ENCODE measurements at regions not wholly inside any gene's neighbourhood (a gene's known extent, or its start where the extent isn't known, plus 50 kb on each side); places are given as distances from the start of the nearest gene placed in this dataset.
"Not testable (repeated sequence)": the region's sequence is repeated elsewhere in the genome, so short reads cannot be mapped to it uniquely, and the experiment has no call there.

DNA sequence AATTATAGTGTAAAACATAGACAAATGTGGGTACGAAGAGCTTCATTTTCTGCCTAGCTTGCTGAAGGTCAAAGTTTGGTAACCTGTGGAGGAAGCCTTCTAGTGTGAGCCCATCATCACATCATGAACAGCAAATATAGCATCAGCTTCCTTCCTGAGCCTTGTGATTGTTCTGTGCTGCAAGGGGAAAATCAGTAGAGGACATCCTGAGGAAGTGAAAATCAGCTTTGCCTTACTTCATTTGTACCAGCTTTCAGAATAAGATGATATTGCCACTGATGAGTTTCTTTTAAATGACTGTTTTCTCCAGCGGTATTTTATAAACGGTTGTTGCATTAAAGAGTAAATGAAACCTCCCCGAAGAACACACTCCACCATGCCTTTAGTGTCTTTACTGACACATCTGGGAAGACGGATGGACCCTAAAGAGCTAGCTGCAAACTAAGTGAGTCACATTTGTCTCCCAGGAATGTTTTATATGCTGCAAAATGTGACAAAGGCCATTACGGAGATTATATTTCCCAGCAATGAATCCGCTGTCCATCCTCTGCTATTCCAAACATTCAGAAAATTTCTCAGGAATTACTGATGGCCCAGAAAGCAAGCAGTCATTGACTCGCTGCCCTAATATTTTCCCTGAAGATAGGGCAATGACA, 1272.8 kb downstream of the SUCLG1 start:
- ATAC-seq (replicated peaks) (no peak), DNase-seq (no peak)
- Mint-ChIP-seq H3K4me3 (no peak overlapping the region), H3K27ac (no peak overlapping the region), H3K4me1 (no peaks in the 10 kb centered on the region), H3K9me3 (peaks cover 0 to 7% of the 10 kb centered on the region in 2 donors), H3K27me3 (no peaks in the 10 kb centered on the region), H3K36me3 (no peaks in the 10 kb centered on the region)

DNA sequence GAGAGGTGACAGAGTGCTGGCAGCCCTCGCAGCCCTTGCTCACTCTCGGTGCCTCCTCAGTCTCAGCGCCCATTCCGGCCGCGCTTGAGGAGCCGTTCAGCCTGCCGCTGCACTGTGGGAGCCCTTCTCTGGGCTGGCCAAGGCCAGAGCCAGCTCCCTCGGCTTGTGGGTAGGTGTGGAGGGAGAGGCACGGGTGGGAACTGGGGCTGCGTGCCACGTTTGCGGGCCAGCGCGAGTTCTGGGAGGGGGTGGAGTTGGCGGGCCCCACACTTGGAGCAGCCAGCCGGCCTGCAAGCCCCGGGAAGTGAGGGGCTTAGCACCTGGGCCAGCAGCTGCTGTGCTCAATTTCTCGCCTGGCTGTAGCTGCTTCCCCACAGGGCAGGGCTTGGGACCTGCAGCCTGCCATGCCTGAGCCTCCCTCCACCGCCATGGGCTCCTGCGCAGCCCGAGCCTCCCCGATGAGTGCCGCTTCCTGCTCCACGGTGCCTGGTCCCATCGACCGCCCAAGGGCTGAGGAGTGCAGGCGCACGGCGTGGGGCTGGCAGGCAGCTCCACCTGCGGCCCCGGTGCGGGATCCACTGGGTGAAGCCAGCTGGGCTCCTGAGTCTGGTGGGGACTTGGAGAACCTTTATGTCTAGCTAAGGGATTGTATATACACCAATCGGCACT, 1278.1 kb downstream of the SUCLG1 start:
- H3K27me3 Mint-ChIP-seq; H3K4me1 Mint-ChIP-seq; H3K27ac Mint-ChIP-seq; DNase-seq; H3K4me3 Mint-ChIP-seq; ATAC-seq (replicated peaks); H3K9me3 Mint-ChIP-seq; H3K36me3 Mint-ChIP-seq: not testable (repeated sequence)

DNA sequence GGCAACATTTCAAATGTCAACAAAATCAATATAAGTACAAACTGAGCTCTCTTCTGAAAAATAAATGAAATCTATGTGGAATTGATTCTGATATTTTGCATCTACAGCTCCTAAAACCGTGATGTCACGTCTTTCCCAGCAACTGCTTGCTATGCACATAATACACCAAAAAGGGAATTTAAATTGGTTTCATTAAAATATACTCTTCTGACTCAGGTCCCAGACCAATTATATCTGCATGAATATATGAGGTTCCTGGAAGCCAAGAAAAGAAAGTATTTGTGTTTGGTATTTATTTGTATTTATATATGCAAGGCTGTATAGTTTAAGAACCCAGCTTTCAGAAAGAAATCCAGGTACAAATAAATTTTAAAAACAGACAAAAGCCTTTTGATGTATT, 1282.5 kb downstream of the SUCLG1 start:
- no peak for DNase-seq
- Mint-ChIP-seq H3K9me3 (no peaks in the 10 kb centered on the region), H3K36me3 (no peaks in the 10 kb centered on the region), H3K27me3 (no peaks in the 10 kb centered on the region), H3K4me3 (no peak overlapping the region), H3K4me1 (no peaks in the 10 kb centered on the region), H3K27ac (no peak overlapping the region)
- no peak for ATAC-seq (replicated peaks)

DNA sequence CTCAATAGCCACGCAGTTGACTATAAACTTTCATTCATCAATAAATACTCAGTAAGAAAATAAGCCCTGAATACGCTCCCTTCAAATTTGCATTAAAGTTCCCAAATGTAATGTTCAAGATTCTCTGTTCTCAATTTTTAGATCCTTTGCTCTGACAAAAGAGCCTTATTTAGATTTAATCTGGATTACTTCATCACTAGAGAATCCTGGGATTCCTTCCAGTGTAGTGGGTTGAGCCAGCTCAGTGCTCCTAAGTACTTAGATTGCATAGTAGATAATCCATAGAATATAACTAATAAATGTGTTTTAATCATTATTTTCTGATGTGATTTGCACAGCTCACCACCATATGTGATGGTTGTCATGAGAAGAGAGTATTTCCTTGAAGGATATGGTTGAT, 1286.2 kb downstream of the SUCLG1 start:
- H3K4me3 Mint-ChIP-seq, result no peak overlapping the region
- no peaks in the 10 kb centered on the region for H3K4me1 Mint-ChIP-seq
- H3K36me3 Mint-ChIP-seq, result no peaks in the 10 kb centered on the region
- no peaks in the 10 kb centered on the region for H3K27me3 Mint-ChIP-seq
- ATAC-seq (replicated peaks) (no peak), DNase-seq (no peak)
- H3K27ac Mint-ChIP-seq, result no peak overlapping the region
- H3K9me3 Mint-ChIP-seq, result peaks cover 4% of the 10 kb centered on the region in 2 donors

DNA sequence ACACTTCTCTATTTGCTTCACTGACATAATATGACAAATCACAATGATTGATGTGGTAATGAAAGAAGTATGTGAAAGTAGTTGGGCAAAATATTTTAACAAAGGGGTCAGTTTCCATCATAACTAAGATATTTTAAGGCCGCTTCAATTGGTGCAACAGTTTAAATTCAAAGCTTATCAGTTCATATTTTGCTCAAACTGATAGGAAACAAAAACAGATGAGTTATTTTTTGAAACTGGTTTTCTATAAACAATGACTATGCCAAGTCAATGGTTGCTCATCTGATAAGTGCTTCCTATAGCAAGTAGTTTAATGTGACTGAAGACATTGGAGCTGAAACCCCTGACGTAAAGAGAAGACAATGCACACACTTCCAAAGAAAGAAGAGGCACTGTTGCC, 1290.7 kb downstream of the SUCLG1 start:
- Mint-ChIP-seq H3K27ac (no peak overlapping the region), H3K36me3 (no peaks in the 10 kb centered on the region), H3K27me3 (no peaks in the 10 kb centered on the region), H3K4me1 (no peaks in the 10 kb centered on the region), H3K9me3 (peaks cover 4% of the 10 kb centered on the region in 2 donors), H3K4me3 (no peak overlapping the region)
- ATAC-seq (replicated peaks) (no peak), DNase-seq (no peak)

DNA sequence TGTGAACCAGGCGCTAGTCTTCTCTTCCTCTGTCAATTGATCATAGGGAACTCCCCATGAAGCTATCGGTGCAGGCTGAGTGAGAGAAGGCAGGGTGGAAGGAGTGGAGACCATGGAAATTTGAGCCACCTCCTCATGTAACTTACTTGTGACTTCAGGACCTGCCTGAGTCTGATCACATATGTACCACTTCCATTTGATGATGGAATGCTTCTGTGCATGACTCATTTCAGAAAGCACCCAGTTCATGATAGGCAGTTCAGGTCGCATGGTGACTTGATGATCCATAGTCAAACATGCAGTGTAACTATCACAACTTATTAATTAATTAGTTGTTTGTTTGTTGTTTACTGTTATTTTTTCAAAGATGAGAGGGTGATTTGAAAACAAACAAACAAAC, 1296.7 kb downstream of the SUCLG1 start:
- Mint-ChIP-seq H3K4me1 (no peaks in the 10 kb centered on the region), H3K4me3 (no peak overlapping the region), H3K27ac (no peak overlapping the region), H3K36me3 (no peaks in the 10 kb centered on the region), H3K9me3 (peaks cover 3 to 4% of the 10 kb centered on the region in 2 donors), H3K27me3 (no peaks in the 10 kb centered on the region)
- no peak for ATAC-seq (replicated peaks)
- no peak for DNase-seq

DNA sequence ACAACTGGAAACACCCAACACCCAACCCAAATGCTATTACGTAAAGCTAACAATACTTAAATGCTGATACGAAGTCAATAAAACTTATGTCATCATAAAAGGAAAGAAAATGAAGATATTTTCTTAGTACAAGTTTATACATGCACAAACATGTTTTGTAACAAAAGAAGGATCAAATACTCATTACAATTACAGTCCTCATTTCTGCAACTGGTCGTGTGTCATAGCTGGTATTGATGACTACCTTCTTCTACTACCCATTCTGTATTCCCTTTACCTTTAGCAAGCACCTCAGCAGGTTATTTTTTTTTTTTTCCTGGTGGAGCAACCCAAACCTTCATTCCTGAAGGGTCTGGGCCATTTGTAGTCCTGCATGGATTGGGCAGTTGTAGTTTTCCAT, 1298.5 kb downstream of the SUCLG1 start:
- ATAC-seq (replicated peaks), result no peak
- Mint-ChIP-seq H3K4me1 (no peaks in the 10 kb centered on the region), H3K9me3 (peaks cover 6 to 10% of the 10 kb centered on the region in 2 donors), H3K27ac (no peak overlapping the region), H3K36me3 (no peaks in the 10 kb centered on the region), H3K27me3 (no peaks in the 10 kb centered on the region), H3K4me3 (no peak overlapping the region)
- no peak for DNase-seq

DNA sequence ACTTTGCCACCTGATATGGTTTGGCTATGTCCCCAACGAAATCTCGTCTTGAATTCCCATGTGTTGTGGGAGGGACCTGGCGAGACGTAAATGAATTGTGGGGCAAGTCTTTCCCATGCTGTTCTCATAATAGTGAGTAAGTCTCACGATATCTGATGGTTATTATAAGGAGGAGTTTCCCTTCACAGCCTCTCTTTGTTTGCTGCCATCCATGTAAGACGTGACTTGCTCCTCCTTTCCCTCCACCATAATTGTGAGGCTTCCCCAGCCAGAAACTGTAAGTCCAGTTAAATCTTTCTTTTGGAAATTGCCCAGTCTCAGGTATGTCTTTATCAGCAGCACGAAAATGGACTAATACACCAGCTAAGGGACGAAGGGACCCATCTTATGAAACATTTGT, 1303.3 kb downstream of the SUCLG1 start:
- H3K27ac Mint-ChIP-seq, result no peak overlapping the region
- H3K4me3 Mint-ChIP-seq, result no peak overlapping the region
- no peak for ATAC-seq (replicated peaks)
- H3K4me1 Mint-ChIP-seq, result no peaks in the 10 kb centered on the region
- DNase-seq, result no peak
- no peaks in the 10 kb centered on the region for H3K36me3 Mint-ChIP-seq
- H3K27me3 Mint-ChIP-seq, result no peaks in the 10 kb centered on the region
- H3K9me3 Mint-ChIP-seq, result peaks cover 5 to 7% of the 10 kb centered on the region in 2 donors

DNA sequence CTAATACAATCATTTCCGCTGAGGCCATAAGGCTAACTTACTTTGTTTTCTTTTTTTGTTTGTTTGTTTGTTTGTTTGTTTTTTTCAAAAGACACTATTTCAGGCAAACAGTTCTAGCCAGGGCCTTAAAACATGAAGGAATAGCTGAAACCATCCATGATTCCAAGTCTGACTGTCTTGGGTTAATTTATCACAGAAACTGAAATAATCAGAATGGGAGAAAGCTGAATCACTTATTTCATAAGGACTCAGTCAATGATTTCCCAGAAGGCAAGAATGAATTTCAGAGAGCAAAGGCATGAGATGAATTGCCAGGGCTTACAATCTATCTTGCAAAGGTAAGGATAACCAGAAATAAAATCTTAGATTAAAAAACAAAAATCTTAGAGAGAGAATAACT, 1315.1 kb downstream of the SUCLG1 start:
- no peak overlapping the region for H3K27ac Mint-ChIP-seq
- peaks cover 2 to 4% of the 10 kb centered on the region in 2 donors for H3K9me3 Mint-ChIP-seq
- H3K4me3 Mint-ChIP-seq, result no peak overlapping the region
- no peaks in the 10 kb centered on the region for H3K4me1 Mint-ChIP-seq
- DNase-seq (no peak), ATAC-seq (replicated peaks) (no peak)
- H3K27me3 Mint-ChIP-seq, result no peaks in the 10 kb centered on the region
- no peaks in the 10 kb centered on the region for H3K36me3 Mint-ChIP-seq

DNA sequence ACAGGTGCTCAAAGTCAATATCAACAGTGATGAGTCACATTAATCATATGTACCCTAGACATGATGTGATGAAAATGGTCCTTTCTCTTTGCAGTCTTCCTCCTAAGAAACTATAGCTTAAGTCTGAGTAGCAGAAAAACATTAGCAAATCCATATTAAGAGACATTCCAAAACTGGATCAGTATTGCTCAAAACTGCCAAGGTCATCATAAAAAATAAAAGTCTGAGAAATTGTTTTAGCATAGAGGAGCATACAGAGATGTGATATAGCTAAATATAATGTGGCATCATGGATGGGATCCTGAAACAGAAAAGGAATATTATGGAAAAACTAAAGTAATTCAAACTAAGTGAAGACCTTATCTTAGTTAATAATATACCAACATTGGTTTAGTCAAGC, 1316.1 kb downstream of the SUCLG1 start:
- no peak overlapping the region for H3K27ac Mint-ChIP-seq
- H3K9me3 Mint-ChIP-seq, result peaks cover 2 to 4% of the 10 kb centered on the region in 2 donors
- no peaks in the 10 kb centered on the region for H3K27me3 Mint-ChIP-seq
- ATAC-seq (replicated peaks) (no peak), DNase-seq (no peak)
- no peaks in the 10 kb centered on the region for H3K36me3 Mint-ChIP-seq
- no peak overlapping the region for H3K4me3 Mint-ChIP-seq
- no peaks in the 10 kb centered on the region for H3K4me1 Mint-ChIP-seq

DNA sequence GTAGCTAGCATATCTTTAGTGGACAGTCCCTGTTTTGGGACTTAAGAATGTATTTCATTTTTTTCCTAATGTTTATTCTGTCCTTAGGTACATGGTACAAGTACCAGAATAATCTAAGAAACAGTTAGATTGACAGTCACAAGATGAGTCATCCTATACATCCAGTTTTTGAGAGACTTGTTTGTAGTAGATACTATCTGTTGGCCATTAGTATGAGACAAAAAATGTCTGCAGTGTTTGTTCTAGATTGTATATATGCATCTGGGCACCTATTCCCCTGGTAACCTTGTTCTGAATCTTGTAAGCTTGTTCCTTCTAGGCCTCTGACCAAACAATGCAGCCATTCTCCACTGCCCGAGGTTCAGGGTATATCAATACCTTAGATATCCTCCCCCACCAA, 1343.5 kb downstream of the SUCLG1 start:
- no peak for ATAC-seq (replicated peaks)

DNA sequence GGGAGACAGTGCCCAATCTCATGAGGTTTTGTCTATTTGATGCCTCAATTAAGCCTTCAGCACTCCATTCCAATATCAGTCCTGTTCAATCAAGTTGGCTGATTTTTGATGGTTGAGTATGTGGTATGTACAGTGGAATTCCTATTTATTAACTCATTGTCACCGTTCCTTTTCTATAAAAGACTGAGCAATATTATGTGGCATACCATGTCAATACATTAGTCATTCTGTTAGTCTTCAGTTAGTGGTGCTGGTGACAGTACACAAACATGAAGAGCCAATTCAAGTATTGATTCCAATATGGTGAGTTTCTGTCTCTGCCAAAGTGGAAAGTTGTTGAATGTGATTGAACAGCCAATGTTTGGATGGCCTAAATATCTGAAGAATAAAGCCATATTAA, 1343.9 kb downstream of the SUCLG1 start:
- H3K36me3 Mint-ChIP-seq, result no peaks in the 10 kb centered on the region
- no peaks in the 10 kb centered on the region for H3K27me3 Mint-ChIP-seq
- peaks cover 3 to 4% of the 10 kb centered on the region in 2 donors for H3K9me3 Mint-ChIP-seq
- ATAC-seq (replicated peaks) (no peak), DNase-seq (no peak)
- H3K4me1 Mint-ChIP-seq, result no peaks in the 10 kb centered on the region
- no peak overlapping the region for H3K4me3 Mint-ChIP-seq
- no peak overlapping the region for H3K27ac Mint-ChIP-seq

More for the DNA sequence above, 1343.5 kb downstream of the SUCLG1 start:
- H3K4me3 Mint-ChIP-seq, result no peak overlapping the region
- peaks cover 3 to 4% of the 10 kb centered on the region in 2 donors for H3K9me3 Mint-ChIP-seq
- no peak for DNase-seq
- H3K4me1 Mint-ChIP-seq, result no peaks in the 10 kb centered on the region
- no peaks in the 10 kb centered on the region for H3K27me3 Mint-ChIP-seq
- H3K27ac Mint-ChIP-seq, result no peak overlapping the region
- no peaks in the 10 kb centered on the region for H3K36me3 Mint-ChIP-seq

DNA sequence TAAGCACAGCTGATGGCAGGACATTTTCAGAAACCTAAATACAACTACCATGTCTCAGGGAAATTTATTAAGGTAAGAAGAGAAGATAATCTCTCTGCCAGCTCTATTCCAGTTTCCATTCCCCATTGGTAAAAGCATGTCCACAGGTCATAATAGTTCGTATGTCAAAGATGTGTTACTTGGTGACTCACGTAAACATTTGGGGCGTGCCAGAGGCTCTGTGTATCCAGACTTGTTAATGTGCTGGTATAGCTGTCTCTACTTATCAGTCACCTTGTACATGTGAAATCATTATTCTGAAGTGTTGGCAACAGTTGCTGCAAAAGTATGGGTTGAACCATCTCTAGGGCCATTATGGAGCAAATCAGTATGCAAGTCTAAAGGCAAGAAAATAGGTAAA, 1345.1 kb downstream of the SUCLG1 start:
- Mint-ChIP-seq H3K4me3 (no peak overlapping the region), H3K4me1 (no peaks in the 10 kb centered on the region), H3K36me3 (no peaks in the 10 kb centered on the region), H3K27ac (no peak overlapping the region), H3K9me3 (peaks cover 5 to 6% of the 10 kb centered on the region in 2 donors), H3K27me3 (no peaks in the 10 kb centered on the region)
- ATAC-seq (replicated peaks), result no peak
- DNase-seq, result no peak

DNA sequence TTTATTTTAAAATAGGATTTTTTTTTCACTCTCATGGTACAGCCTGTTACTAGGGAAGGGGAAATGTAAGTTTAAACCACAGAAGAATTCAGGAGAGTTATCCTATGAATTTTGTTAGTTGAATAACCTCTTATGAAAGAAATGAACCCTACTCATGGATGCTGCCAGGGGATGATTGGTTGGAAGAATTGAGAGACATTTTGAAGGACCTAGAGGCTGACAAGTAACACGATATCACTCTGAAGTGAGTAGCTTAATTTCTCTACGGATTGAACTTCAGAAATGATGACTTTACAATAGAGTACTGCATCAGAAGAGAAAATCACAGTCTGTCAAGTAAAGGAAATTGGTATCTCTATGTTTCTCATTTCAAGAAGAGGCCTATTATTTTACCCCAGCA, 1346.2 kb downstream of the SUCLG1 start:
- H3K4me3 Mint-ChIP-seq, result no peak overlapping the region
- H3K27ac Mint-ChIP-seq, result no peak overlapping the region
- H3K4me1 Mint-ChIP-seq, result no peaks in the 10 kb centered on the region
- DNase-seq (no peak), ATAC-seq (replicated peaks) (no peak)
- no peaks in the 10 kb centered on the region for H3K27me3 Mint-ChIP-seq
- H3K36me3 Mint-ChIP-seq, result no peaks in the 10 kb centered on the region
- peaks cover 5 to 6% of the 10 kb centered on the region in 2 donors for H3K9me3 Mint-ChIP-seq

DNA sequence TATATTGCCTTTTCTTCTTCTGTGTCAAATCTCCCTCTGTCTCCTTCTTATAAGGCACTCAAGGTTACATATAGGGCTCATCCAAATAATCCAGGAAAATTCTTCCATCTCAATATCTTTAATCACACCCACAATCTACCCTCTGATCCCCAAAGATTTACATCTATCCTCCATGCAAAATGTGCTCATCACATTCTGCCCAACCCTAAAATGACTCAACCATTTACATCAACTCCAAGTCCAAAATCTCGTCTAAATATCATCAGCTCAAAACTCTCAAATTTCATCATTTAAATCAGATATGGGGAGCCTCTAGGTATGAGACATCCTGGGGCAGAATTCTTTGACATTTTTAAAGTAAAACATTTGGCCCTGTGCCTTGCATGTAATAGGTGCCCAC, 1349.8 kb downstream of the SUCLG1 start:
- no peak overlapping the region for H3K27ac Mint-ChIP-seq
- H3K4me1 Mint-ChIP-seq, result no peaks in the 10 kb centered on the region
- no peaks in the 10 kb centered on the region for H3K36me3 Mint-ChIP-seq
- DNase-seq (no peak), ATAC-seq (replicated peaks) (no peak)
- H3K9me3 Mint-ChIP-seq, result peaks cover 5 to 6% of the 10 kb centered on the region in 2 donors
- H3K4me3 Mint-ChIP-seq, result no peak overlapping the region
- H3K27me3 Mint-ChIP-seq, result no peaks in the 10 kb centered on the region
